ENCODE measurements at regions not wholly inside any gene's neighbourhood (a gene's known extent, or its start where the extent isn't known, plus 50 kb on each side); places are given as distances from the start of the nearest gene placed in this dataset.
A peak's percentile ranks its signal among the peaks of the same experiment; 100 is the strongest.

DNA sequence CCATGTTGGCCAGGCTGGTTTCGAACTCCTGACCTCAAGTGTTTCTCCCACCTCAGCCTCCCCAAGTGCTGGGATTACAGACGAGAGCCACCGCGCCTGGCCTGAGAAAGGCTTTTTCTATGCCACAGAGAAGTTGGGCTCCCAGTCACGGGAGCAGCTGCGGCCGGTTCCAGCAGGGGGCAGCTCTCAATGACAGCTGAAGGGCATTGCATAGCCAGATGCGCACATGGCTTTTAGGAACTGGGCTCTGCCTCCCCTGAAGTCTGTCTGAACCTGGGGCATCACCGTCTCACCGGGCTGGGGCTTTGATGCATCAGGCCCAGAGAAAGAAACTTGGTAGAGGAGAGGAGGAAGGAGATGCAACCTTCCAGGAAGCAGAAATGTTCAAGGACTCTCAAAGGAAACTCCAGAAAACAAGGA is 84.2 kb upstream of the LAPTM4A start:
- no peak overlapping the region for H3K4me3 ChIP-seq (replicated peaks; ENCODE audit: low read depth, low read length)
- DNase-seq (ENCODE audit: extremely low read depth, low read depth): no peak
- TF ChIP-seq, protein P1, sequence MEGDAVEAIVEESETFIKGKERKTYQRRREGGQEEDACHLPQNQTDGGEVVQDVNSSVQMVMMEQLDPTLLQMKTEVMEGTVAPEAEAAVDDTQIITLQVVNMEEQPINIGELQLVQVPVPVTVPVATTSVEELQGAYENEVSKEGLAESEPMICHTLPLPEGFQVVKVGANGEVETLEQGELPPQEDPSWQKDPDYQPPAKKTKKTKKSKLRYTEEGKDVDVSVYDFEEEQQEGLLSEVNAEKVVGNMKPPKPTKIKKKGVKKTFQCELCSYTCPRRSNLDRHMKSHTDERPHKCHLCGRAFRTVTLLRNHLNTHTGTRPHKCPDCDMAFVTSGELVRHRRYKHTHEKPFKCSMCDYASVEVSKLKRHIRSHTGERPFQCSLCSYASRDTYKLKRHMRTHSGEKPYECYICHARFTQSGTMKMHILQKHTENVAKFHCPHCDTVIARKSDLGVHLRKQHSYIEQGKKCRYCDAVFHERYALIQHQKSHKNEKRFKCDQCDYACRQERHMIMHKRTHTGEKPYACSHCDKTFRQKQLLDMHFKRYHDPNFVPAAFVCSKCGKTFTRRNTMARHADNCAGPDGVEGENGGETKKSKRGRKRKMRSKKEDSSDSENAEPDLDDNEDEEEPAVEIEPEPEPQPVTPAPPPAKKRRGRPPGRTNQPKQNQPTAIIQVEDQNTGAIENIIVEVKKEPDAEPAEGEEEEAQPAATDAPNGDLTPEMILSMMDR (IDR thresholded peaks at IDR 0.05; ENCODE audit: low read depth, low read length, missing control alignments): peak; percentile 88

- DNase-seq (ENCODE audit: extremely low read depth, low read depth): no peak
- TF ChIP-seq, protein P1 (IDR thresholded peaks at IDR 0.05; ENCODE audit: low read depth, low read length, missing control alignments): no peak
- H3K4me3 ChIP-seq (replicated peaks; ENCODE audit: low read depth, low read length): no peak overlapping the region
Measured at GRCh38 chr2:20132990-20133535, 81.6 kb upstream of the LAPTM4A start.

DNA sequence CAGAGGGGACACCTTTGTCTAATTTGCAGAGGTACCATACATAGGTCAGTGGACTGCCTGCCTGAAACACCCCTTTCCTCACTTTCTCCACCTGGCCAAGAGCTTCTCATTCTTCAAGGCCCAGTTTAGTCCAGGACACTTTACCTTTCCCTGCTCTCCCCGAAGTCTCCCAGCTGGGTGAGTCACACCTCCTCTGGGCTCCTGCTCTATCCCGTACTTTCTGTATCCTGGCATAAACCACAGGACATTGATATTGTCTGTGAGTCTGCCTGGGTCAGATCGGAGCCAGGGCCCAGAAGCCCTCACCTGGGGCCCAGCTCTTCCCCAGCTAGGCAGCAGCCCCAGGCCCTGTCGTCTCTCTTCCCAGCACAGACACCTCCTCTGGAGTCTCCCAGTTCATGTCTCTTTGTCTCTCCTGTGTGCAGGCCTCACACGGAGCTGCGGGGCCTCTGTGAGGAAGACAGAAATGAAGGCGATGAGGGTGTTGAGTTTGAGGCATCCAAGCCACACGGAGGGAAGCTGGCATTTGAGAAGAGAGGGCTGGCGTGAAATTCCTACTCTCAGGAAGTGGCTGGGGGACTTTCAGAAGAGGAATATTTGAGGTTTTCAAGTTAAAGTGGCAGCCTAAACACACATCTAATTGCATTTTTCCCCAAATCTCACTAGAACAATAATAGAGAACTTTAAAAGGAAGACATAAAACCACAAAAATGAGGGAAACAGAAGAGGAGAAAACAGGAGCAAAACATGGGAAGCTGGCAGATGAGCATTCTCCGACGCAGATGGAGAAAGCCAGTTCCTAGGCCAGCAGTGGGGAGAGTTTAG is 79.6 kb upstream of the LAPTM4A start:
- no peak for DNase-seq (ENCODE audit: extremely low read depth, low read depth)
- TF ChIP-seq, protein P1 (IDR thresholded peaks at IDR 0.05; ENCODE audit: low read depth, low read length, missing control alignments): no peak
- no peak overlapping the region for H3K4me3 ChIP-seq (replicated peaks; ENCODE audit: low read depth, low read length)

DNA sequence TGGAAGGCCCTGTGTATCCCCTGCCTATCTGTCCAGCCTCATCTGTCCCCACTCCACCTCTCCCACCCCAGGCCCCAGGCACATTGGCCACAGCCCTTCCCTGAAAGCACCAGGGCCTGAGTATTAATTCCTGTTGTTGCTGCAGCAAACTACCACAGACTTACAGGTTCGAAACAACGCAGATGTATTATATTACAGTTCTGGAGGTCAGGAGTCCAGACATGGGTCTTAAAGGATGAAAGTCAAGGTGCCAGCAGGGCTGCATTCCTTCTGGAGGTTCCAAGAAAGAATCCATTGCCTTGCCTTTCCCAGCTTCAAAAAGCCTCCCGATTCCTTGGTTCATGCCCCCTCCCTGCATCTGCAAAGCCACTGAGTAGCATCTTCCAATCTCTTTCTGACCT is 78.7 kb upstream of the LAPTM4A start:
- no peak for DNase-seq (ENCODE audit: extremely low read depth, low read depth)
- no peak overlapping the region for H3K4me3 ChIP-seq (replicated peaks; ENCODE audit: low read depth, low read length)
- TF ChIP-seq, protein P1 (IDR thresholded peaks at IDR 0.05; ENCODE audit: low read depth, low read length, missing control alignments): no peak

DNA sequence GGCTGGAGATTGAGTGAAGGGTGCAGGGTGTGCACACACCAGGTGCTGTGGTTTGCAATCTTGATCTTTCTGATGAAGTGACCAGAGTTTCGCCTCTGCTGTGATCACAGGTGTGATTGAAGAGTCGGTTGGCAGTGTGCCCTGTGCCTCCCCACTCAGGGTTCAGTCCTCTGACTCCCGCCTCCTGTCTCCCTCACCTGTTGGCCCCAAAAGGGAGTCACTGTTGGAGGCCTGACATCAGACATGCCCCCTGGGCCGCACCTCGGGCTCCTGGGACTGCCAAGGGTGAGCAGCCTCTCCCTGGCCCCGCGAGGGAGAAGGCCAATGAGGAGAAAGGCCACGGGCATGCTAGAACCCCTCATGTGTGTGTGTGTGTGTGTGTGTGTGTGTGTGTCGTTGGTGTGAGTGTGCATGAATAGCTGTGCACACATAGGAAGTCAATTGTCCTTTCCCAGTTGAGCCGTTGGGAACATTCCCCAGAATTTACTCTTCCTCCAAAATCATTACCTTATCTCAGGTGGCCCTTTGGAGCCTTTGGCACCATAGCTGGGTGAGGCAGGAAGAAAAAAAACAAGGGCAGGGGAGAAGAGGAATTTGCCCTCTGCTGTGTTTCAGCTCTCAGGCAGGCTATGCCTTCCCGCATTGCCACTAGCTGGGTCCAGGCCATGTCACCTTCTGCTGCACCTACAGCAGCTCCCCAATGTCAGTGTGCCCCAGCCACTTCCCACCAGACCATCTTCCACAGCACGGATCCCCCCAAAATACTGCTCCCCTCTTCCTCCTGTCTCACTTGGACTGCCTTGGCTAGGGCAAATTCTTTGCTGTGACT is 78.1 kb upstream of the LAPTM4A start:
- no peak overlapping the region for H3K4me3 ChIP-seq (replicated peaks; ENCODE audit: low read depth, low read length)
- DNase-seq (ENCODE audit: extremely low read depth, low read depth): no peak
- TF ChIP-seq, protein P1 (IDR thresholded peaks at IDR 0.05; ENCODE audit: low read depth, low read length, missing control alignments): no peak

DNA sequence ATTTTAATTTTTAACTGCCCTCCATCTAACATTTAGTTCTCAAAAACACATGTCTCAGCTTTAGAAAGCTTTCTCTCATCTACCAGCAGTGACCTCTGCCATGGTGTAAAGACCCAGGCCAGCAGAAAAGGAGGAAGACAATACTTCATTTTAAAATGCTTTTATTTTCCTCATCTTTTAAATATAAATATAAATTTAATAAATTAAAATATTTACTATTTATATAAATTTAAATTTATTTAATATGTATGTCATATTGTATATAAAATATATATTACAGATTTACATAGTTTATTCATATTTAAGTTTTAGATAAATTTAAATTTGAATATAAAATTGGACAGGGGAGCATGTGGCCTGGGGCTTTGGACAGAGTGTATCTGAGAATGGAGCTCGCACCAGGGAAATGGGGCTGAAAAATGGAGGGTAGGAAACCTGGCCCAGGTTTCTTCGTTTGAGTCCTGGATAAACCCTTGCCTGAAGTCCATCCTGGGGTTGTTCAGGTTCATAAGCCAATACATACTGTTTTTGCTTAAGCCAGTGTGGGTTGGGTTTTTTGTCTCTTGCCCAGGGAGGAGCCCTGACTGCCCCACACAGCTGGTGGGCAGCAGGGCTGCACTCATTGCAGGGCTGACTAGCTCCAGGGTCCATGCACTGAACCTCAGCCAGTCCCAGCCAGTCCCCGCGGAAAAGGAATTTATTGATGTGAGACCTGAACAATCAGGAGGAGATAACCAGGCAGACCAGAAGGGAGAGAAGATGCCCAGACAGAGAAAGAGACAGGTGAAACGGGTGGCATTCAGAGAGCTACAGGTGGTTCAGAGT is 77.3 kb upstream of the LAPTM4A start:
- no peak for DNase-seq (ENCODE audit: extremely low read depth, low read depth)
- TF ChIP-seq, protein P1 (IDR thresholded peaks at IDR 0.05; ENCODE audit: low read depth, low read length, missing control alignments): no peak
- H3K4me3 ChIP-seq (replicated peaks; ENCODE audit: low read depth, low read length): no peak overlapping the region

All from HFF-Myc (cell line).